SH-SY5Y (cell line): ENCODE measurements at regions not wholly inside any gene's neighbourhood (a gene's known extent, or its start where the extent isn't known, plus 50 kb on each side); places are given as distances from the start of the nearest gene placed in this dataset.

Experiments
- GATA2 ChIP-seq: IDR thresholded peaks from 2 replicates; pipeline ENCODE4 v1.6.1; 2011; ENCODE audit warnings: mild to moderate bottlenecking, low read depth, low read length
- GATA3 ChIP-seq: IDR thresholded peaks from 2 replicates; pipeline ENCODE4 v1.6.1; 2011; ENCODE audit warnings: low read depth, mild to moderate bottlenecking, low read length, moderate library complexity

DNA sequence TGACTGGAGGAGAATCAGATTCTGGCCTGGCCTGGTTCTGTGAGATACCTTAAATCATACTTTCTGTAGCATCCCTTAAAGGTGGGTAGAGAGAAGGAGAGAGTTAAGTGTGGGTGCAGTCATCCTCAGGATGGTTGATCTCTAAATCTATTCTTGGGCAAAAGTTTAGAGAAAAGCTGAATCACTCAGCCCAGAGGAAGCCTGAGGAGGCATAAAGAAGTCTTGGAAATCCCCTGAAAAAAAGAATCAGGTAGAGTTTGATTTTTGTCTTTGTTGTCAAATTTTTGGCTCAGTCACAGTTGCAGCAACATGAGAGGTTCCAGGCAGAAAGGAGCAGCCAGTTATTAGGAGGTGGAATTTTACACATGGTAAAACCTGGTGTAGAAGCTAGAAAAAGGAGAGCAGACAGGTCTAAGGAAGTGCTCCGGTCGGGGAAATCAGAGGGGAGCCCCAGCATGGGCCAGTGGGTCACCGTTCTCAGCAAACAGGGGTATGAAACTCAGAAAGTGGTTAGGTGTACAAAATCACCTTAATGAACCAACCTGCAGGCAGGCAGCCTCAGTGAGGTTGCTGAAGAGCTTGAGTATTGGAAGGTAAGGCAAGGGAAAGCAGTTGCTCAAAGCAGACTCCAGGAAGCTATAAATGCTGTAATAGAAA lies 116.2 kb upstream of the CNTLN start:
- no peak for TF ChIP-seq GATA3
- no peak for TF ChIP-seq GATA2
